K562 (cell line): ENCODE measurements at regions not wholly inside any gene's neighbourhood (a gene's known extent, or its start where the extent isn't known, plus 50 kb on each side); places are given as distances from the start of the nearest gene placed in this dataset.

Source experiments
- ATAC-seq: fragments of 200-7000 bp; cut with Tn5 transposase; 3 replicates; pipeline ENCODE4 v1.9.1; 2020; ENCODE audit warnings: moderate library complexity
- BruUV-seq: library from RNA; stranded (reverse); fragments of 400-500 nt; replicated peaks from 2 replicates; lab custom pipeline; 2021; lab: Mats Ljungman, UMichigan
- CTCF ChIA-PET: fragments of 300-600 bp; formaldehyde crosslinking; extraction: SDS; loops from one replicate; lab custom pipeline; 2021; ENCODE audit warnings: low intra/inter-chr PET ratio; lab: Yijun Ruan, JAX
- POLR2A ChIA-PET: fragments of 300-600, 350-650 bp; sonication (Branson Sonifier 250); formaldehyde crosslinking; extraction: SDS; loops from one replicate; lab custom pipeline; 2021; ENCODE audit warnings: antibody characterized with exemption, inconsistent platforms; lab: Yijun Ruan, JAX
- DNase-seq, 4 experiments: peaks; one replicate each; pipeline versions ENCODE4 v3.0.0 to v3.0.0-alpha.2; 2011 to 2018; ENCODE audit warnings: low spot score in 3 of 4, mixed read lengths in 3 of 4; ENCODE audit errors: extremely low read depth in 1 of 4
- FAIRE-seq: peaks from 2 replicates; lab custom pipeline; 2011; peaks lifted over from hg19 to GRCh38; lab: Jason Lieb, UNC
- H2AFZ ChIP-seq: 2 replicates; pipeline ENCODE4 v1.6.0; 2011; ENCODE audit warnings: low read depth, low read length, control low read depth, inconsistent platforms
- H3K27ac ChIP-seq: fragments of 200-600 bp; 3 replicates; pipeline ENCODE4 v1.8.0; 2011; ENCODE audit warnings: low read depth, mild to moderate bottlenecking, control low read depth, inconsistent platforms, low read length, moderate library complexity, mixed read lengths; ENCODE audit errors: extremely low read depth
- H3K27me3 ChIP-seq, 2 experiments: fragments of 300-600 bp in 1 of 2; 2 replicates in 1 of 2; 3 replicates in 1 of 2; pipeline versions ENCODE4 v1.6.0 to v1.8.0; 2011; ENCODE audit warnings: inconsistent platforms in 2 of 2, low read length in 2 of 2, mild to moderate bottlenecking in 1 of 2, mixed read lengths in 1 of 2, moderate library complexity in 1 of 2; ENCODE audit not compliant: control insufficient read depth in 2 of 2, insufficient read depth in 2 of 2
- H3K36me3 ChIP-seq: fragments of 300-600 bp; 3 replicates; pipeline ENCODE4 v1.8.0; 2011; ENCODE audit warnings: mild to moderate bottlenecking, low read length, inconsistent platforms; ENCODE audit not compliant: control insufficient read depth, insufficient read depth
- H3K4me1 ChIP-seq, 2 experiments: fragments of 200-600 bp in 1 of 2; replicated peaks in 1 of 2; 2 replicates in 1 of 2; 3 replicates in 1 of 2; pipeline versions ENCODE4 v1.5.1 to v1.8.0; 2011; ENCODE audit warnings: inconsistent platforms in 2 of 2, low read length in 2 of 2, mild to moderate bottlenecking in 1 of 2, mixed read lengths in 1 of 2, moderate library complexity in 1 of 2; ENCODE audit not compliant: control insufficient read depth in 2 of 2, insufficient read depth in 2 of 2
- H3K4me2 ChIP-seq: 2 replicates; pipeline ENCODE4 v1.6.1; 2011; ENCODE audit warnings: low read length, control low read depth, inconsistent platforms, mixed read lengths; ENCODE audit not compliant: insufficient read depth
- H3K4me3 ChIP-seq: fragments of 200-600 bp; sonication (generic), shearing (Covaris generic); 2 replicates; pipeline ENCODE4 v1.5.1; 2016; ENCODE audit warnings: control low read depth, inconsistent platforms
- H3K79me2 ChIP-seq: fragments of 200-600 bp; 3 replicates; pipeline ENCODE4 v1.8.0; 2011; ENCODE audit warnings: low read length, inconsistent platforms; ENCODE audit not compliant: control insufficient read depth, insufficient read depth
- H3K9ac ChIP-seq, 2 experiments: 2 replicates each; pipeline versions ENCODE4 v1.6.0 to v1.6.1; 2011; ENCODE audit warnings: low read depth in 2 of 2, low read length in 2 of 2, control low read depth in 1 of 2, inconsistent platforms in 1 of 2, mild to moderate bottlenecking in 1 of 2, mixed read lengths in 1 of 2; ENCODE audit not compliant: insufficient read depth in 1 of 2
- H3K9me1 ChIP-seq: one replicate; pipeline ENCODE4 v1.6.0; 2011; ENCODE audit warnings: inconsistent platforms, mild to moderate bottlenecking, low read length, moderate library complexity; ENCODE audit not compliant: control insufficient read depth, insufficient read depth
- H3K9me3 ChIP-seq: replicated peaks from 2 replicates; pipeline ENCODE4 v1.5.1; 2011; ENCODE audit warnings: low read depth, low read length, inconsistent platforms; ENCODE audit not compliant: control insufficient read depth, insufficient read depth
- H4K20me1 ChIP-seq: replicated peaks from 2 replicates; pipeline ENCODE4 v1.6.1; 2011; ENCODE audit warnings: low read length, inconsistent platforms, mixed read lengths; ENCODE audit not compliant: control insufficient read depth, insufficient read depth
- ATF1 ChIP-seq, 2 experiments: fragments of 450-650 bp in 1 of 2; IDR thresholded peaks; 2 replicates each; pipeline ENCODE4 v1.6.1; 2016; ENCODE audit warnings: missing compliant biosample characterization in 1 of 2, missing genetic modification characterization in 1 of 2
- ATF4 ChIP-seq: fragments of 450-650 bp; formaldehyde crosslinking; IDR thresholded peaks from 2 replicates; pipeline ENCODE4 v1.4.0; 2022; ENCODE audit warnings: mild to moderate bottlenecking, moderate library complexity
- NFIC ChIP-seq: fragments of 450-650 bp; IDR thresholded peaks from 2 replicates; pipeline ENCODE4 v1.6.1; 2017; ENCODE audit warnings: mild to moderate bottlenecking, inconsistent platforms
- NRF1 ChIP-seq, 2 experiments: fragments of 450-650 bp; IDR thresholded peaks in 1 of 2; conservative IDR thresholded peaks in 1 of 2; 2 replicates each; pipeline ENCODE4 v1.6.1; 2014; ENCODE audit warnings: mild to moderate bottlenecking in 2 of 2
- RFX1 ChIP-seq: fragments of 450-650 bp; IDR thresholded peaks from 2 replicates; pipeline ENCODE4 v1.6.1; 2016; ENCODE audit warnings: mild to moderate bottlenecking, moderate library complexity
- RHOXF2B ChIP-seq: fragments of 250-450 bp; sonication (Bioruptor Pico); conservative IDR thresholded peaks from 2 replicates; pipeline ENCODE4 v1.5.1; 2021
- RREB1 ChIP-seq: fragments of 250-450 bp; sonication (Bioruptor Pico); IDR thresholded peaks from 2 replicates; pipeline ENCODE4 v1.4.0; 2020
- ZNF830 ChIP-seq: fragments of 250-450 bp; sonication (Bioruptor Pico); IDR thresholded peaks from 2 replicates; pipeline ENCODE4 v1.5.0; 2021; ENCODE audit warnings: mild to moderate bottlenecking
- WGBS: fragments of 100-300 bp; shearing (Covaris generic); methylation state at CpG from one replicate; pipeline ENCODE4 v1.1.6; 2016; ENCODE audit warnings: low coverage, mixed read lengths; ENCODE audit not compliant: insufficient coverage; ENCODE audit errors: missing lambda C conversion rate; 5-methylcytosine and 5-hydroxymethylcytosine counted together
- in situ Hi-C: fragments of 300-500 bp; cut with MboI; formaldehyde crosslinking; loops from 4 replicates; pipeline ENCODE4 v1.15.0; 2018; ENCODE audit warnings: inconsistent platforms, mixed read lengths
- intact Hi-C: fragments of 100-400 bp; cut with micrococcal nuclease; formaldehyde crosslinking; loops from 2 replicates; pipeline ENCODE4 v1.14.2; 2022
- TF ChIP-seq, protein P1 (sequence below): sonication (generic); formaldehyde crosslinking; IDR thresholded peaks from 2 replicates; pipeline ENCODE4 v1.8.0; 2023; ENCODE audit warnings: mild to moderate bottlenecking, missing genetic modification reagents

- Histone ChIP-seq H4K20me1 (no peaks in the 10 kb centered on the region), H3K36me3 (no peaks in the 10 kb centered on the region), H3K4me1 (no peaks in the 10 kb centered on the region), H2AFZ (0 out of 2 replicates have a peak overlapping the region, but pooled peaks have one; percentile 55), H3K9ac (no peak overlapping the region), H3K4me3 (no peak overlapping the region), H3K27me3 (no peaks in the 10 kb centered on the region), H3K27ac (no peak overlapping the region), H3K9me3 (no peaks in the 10 kb centered on the region), H3K79me2 (no peaks in the 10 kb centered on the region), H3K4me2 (no peak overlapping the region), H3K9me1 (no peaks in the 10 kb centered on the region)
- 0% methylated on average over 9 of the region's 9 CpGs for WGBS
- DNase-seq = peak in 3 of 4 experiments; percentile 9 to 29 (median 12)
- intact Hi-C loops (no loop called here), in situ Hi-C loops (no loop called here)
- POLR2A ChIA-PET = no interaction called here
- TF ChIP-seq NRF1 (conservative IDR thresholded peaks at IDR 0.05 in 1 of 2, IDR thresholded peaks at IDR 0.05 in 1 of 2) (peak; percentile 63 to 65), RHOXF2B (CRISPR knock-in tag) (no peak)
- ATAC-seq = peak; percentile 79
- no peak for FAIRE-seq
- BruUV-seq = no TSS peak
- CTCF ChIA-PET = no interaction called here
These were observed 161.0 kb downstream of the IRS1 start for GRCh38 chr2:226638576-226638975.

GRCh38 chr2:226637383-226637782 lies 162.2 kb downstream of the IRS1 start:
- H3K27me3 ChIP-seq = no peaks in the 10 kb centered on the region
- no peak overlapping the region for H3K4me3 ChIP-seq
- no peaks in the 10 kb centered on the region for H4K20me1 ChIP-seq
- in situ Hi-C loops = no loop called here
- H3K4me2 ChIP-seq = no peak overlapping the region
- FAIRE-seq = no peak
- DNase-seq = no peak
- intact Hi-C loops = no loop called here
- WGBS = 0% methylated on average over 2 of the region's 2 CpGs
- ATAC-seq = no peak
- no peaks in the 10 kb centered on the region for H3K9me1 ChIP-seq
- no peaks in the 10 kb centered on the region for H3K4me1 ChIP-seq
- no peak overlapping the region for H3K9ac ChIP-seq
- BruUV-seq = no TSS peak
- CTCF ChIA-PET = no interaction called here
- H3K36me3 ChIP-seq = no peaks in the 10 kb centered on the region
- H2AFZ ChIP-seq = no peak overlapping the region
- H3K79me2 ChIP-seq = no peaks in the 10 kb centered on the region
- no peaks in the 10 kb centered on the region for H3K9me3 ChIP-seq
- POLR2A ChIA-PET = no interaction called here
- H3K27ac ChIP-seq = no peak overlapping the region
- TF ChIP-seq RFX1 (no peak), ZNF830 (CRISPR knock-in tag) (no peak), NFIC (no peak), ATF1 (CRISPR knock-in tag; IDR thresholded peaks at IDR 0.05) (no peak), ATF1 (tag; IDR thresholded peaks at IDR 0.05) (no peak), ATF4 (CRISPR knock-in tag) (no peak), RREB1 (CRISPR knock-in tag) (no peak)
- TF ChIP-seq, protein P1, sequence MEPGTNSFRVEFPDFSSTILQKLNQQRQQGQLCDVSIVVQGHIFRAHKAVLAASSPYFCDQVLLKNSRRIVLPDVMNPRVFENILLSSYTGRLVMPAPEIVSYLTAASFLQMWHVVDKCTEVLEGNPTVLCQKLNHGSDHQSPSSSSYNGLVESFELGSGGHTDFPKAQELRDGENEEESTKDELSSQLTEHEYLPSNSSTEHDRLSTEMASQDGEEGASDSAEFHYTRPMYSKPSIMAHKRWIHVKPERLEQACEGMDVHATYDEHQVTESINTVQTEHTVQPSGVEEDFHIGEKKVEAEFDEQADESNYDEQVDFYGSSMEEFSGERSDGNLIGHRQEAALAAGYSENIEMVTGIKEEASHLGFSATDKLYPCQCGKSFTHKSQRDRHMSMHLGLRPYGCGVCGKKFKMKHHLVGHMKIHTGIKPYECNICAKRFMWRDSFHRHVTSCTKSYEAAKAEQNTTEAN = no peak
